Stimulated activated CD4-positive, alpha-beta T cell treated with anti-CD3 and anti-CD28 coated beads, Interleukin-1b, Interleukin-23, amount 100 ng/mL, for 48 hours (primary cell): ENCODE measurements at regions not wholly inside any gene's neighbourhood (a gene's known extent, or its start where the extent isn't known, plus 50 kb on each side); places are given as distances from the start of the nearest gene placed in this dataset.

Experiments used
- DNase-seq: peaks from one replicate; pipeline ENCODE4 v3.0.0-alpha.2; 2020

DNA sequence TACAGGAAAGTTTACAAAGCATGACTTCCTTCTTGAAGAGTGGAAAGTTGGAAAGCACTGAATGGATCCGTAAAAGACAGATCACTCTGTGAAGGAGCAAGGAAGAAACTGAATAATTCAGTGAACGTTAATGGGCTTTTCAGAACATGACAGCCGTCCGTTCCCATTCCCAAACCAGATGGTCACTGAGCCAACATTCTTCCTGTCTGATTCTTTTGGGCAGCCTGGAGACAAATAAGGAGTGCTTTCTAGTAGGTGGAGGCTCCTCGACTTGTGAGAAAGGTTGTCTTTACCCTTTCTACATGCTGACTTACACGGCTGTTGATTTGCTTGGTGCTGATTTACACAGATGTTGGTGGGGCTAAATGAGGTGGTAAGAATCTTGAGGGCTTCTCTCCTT, 51.0 kb upstream of the PAPPA start:
- DNase-seq = no peak
